ENCODE measurements at regions not wholly inside any gene's neighbourhood (a gene's known extent, or its start where the extent isn't known, plus 50 kb on each side); places are given as distances from the start of the nearest gene placed in this dataset.

DNA sequence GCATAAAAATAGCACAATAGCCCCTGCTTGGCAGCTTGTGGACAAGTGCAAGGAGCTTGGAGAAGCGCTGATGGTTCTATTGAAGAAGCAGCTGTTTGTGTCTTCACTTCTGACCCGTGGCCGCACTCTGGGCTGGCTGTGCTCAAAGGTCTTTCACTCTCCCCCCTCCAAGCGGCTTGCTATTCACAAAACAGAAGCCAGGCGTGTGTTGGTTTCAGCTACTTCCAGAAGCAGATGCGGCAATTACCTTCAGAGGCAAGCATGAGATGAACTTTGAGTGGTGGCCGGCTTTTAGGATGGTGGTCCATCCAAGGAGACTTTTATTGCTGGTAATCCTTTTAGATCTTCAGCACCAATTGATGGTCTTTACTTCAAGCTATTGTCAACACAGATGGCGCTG lies 188.5 kb upstream of the ARGLU1 start:
- H3K9me2 ChIP-seq (ENCODE audit: insufficient read depth): no peaks in the 10 kb centered on the region
- ChIA-PET CTCF (no interaction called here), POLR2A (ENCODE audit: unreplicated experiment) (no interaction called here)
- H3K36me3 ChIP-seq (ENCODE audit: low read depth): no peaks in the 10 kb centered on the region
- H3F3A ChIP-seq (ENCODE audit: insufficient read depth, low read depth): no peaks in the 10 kb centered on the region
- no peak overlapping the region for H2AFZ ChIP-seq
- DNase-seq: no peak
- H3K27me3 ChIP-seq (ENCODE audit: insufficient read depth, low read depth): no peaks in the 10 kb centered on the region
- no peak overlapping the region for H3K4me3 ChIP-seq
- no peak overlapping the region for H3K4me2 ChIP-seq
- BruUV-seq (replicated peaks): no TSS peak
- H3K27ac ChIP-seq: no peak overlapping the region
- intact Hi-C loops (cut with micrococcal nuclease; ENCODE audit: unreplicated experiment): no loop called here
- TF ChIP-seq EZH2 (IDR thresholded peaks at IDR 0.05; ENCODE audit: low read depth): no peak
- TF ChIP-seq, protein P1, sequence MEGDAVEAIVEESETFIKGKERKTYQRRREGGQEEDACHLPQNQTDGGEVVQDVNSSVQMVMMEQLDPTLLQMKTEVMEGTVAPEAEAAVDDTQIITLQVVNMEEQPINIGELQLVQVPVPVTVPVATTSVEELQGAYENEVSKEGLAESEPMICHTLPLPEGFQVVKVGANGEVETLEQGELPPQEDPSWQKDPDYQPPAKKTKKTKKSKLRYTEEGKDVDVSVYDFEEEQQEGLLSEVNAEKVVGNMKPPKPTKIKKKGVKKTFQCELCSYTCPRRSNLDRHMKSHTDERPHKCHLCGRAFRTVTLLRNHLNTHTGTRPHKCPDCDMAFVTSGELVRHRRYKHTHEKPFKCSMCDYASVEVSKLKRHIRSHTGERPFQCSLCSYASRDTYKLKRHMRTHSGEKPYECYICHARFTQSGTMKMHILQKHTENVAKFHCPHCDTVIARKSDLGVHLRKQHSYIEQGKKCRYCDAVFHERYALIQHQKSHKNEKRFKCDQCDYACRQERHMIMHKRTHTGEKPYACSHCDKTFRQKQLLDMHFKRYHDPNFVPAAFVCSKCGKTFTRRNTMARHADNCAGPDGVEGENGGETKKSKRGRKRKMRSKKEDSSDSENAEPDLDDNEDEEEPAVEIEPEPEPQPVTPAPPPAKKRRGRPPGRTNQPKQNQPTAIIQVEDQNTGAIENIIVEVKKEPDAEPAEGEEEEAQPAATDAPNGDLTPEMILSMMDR (conservative IDR thresholded peaks at IDR 0.05): no peak
- no peaks in the 10 kb centered on the region for H3K4me1 ChIP-seq (replicated peaks; ENCODE audit: insufficient read depth)
- H3K9me3 ChIP-seq (ENCODE audit: insufficient read depth, low read depth): no peaks in the 10 kb centered on the region
- no peaks in the 10 kb centered on the region for H4K20me1 ChIP-seq (ENCODE audit: insufficient read depth)
- H3K79me2 ChIP-seq (ENCODE audit: low read depth): no peaks in the 10 kb centered on the region

GRCh38 chr13:106755542-106755941 lies 187.6 kb upstream of the ARGLU1 start:
- no peaks in the 10 kb centered on the region for H3K36me3 ChIP-seq (ENCODE audit: low read depth)
- H3K9me2 ChIP-seq (ENCODE audit: insufficient read depth): no peaks in the 10 kb centered on the region
- H3K27me3 ChIP-seq (ENCODE audit: insufficient read depth, low read depth): no peaks in the 10 kb centered on the region
- TF ChIP-seq, protein P1 (conservative IDR thresholded peaks at IDR 0.05): no peak
- no peak for TF ChIP-seq EZH2 (IDR thresholded peaks at IDR 0.05; ENCODE audit: low read depth)
- H3K4me3 ChIP-seq: no peak overlapping the region
- no peak overlapping the region for H3K27ac ChIP-seq
- no TSS peak for BruUV-seq (replicated peaks)
- no peaks in the 10 kb centered on the region for H3F3A ChIP-seq (ENCODE audit: insufficient read depth, low read depth)
- no peaks in the 10 kb centered on the region for H3K9me3 ChIP-seq (ENCODE audit: insufficient read depth, low read depth)
- H3K4me1 ChIP-seq (replicated peaks; ENCODE audit: insufficient read depth): no peaks in the 10 kb centered on the region
- no peak overlapping the region for H2AFZ ChIP-seq
- intact Hi-C loops (cut with micrococcal nuclease; ENCODE audit: unreplicated experiment): no loop called here
- no peaks in the 10 kb centered on the region for H3K79me2 ChIP-seq (ENCODE audit: low read depth)
- no peaks in the 10 kb centered on the region for H4K20me1 ChIP-seq (ENCODE audit: insufficient read depth)
- POLR2A ChIA-PET (ENCODE audit: unreplicated experiment): no interaction called here
- no peak overlapping the region for H3K4me2 ChIP-seq
- DNase-seq: no peak
- CTCF ChIA-PET: no interaction called here

DNA sequence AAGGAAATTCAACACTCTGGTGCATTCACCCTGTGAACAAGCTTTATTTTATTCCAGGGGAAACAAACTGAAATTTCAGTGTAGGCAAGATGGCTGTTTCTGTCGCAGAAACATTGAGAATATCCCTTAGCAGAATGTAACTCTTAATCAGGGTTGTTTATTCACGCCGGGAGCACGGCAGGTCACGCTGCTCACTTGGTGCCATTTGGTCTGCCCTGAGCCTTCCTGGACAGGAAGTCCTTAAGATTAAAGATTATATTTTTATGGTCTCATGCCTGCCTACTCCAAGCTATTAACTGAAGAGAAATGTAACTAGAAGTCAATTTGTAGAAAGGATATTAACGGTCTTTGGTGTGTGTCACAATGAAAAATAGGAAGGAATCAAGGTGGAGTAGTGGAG lies 185.3 kb upstream of the ARGLU1 start:
- Histone ChIP-seq H3K9me2 (ENCODE audit: insufficient read depth) (no peaks in the 10 kb centered on the region), H2AFZ (no peak overlapping the region)
- intact Hi-C loops (cut with micrococcal nuclease; ENCODE audit: unreplicated experiment): no loop called here

More for the DNA sequence above, 185.3 kb upstream of the ARGLU1 start:
- Histone ChIP-seq H3K4me1 (replicated peaks; ENCODE audit: insufficient read depth) (no peaks in the 10 kb centered on the region), H3F3A (ENCODE audit: insufficient read depth, low read depth) (no peaks in the 10 kb centered on the region), H3K79me2 (ENCODE audit: low read depth) (no peaks in the 10 kb centered on the region), H3K27me3 (ENCODE audit: insufficient read depth, low read depth) (no peaks in the 10 kb centered on the region), H4K20me1 (ENCODE audit: insufficient read depth) (no peaks in the 10 kb centered on the region), H3K36me3 (ENCODE audit: low read depth) (no peaks in the 10 kb centered on the region), H3K4me3 (no peak overlapping the region), H3K9me3 (ENCODE audit: insufficient read depth, low read depth) (no peaks in the 10 kb centered on the region), H3K4me2 (no peak overlapping the region), H3K27ac (no peak overlapping the region)
- ChIA-PET POLR2A (ENCODE audit: unreplicated experiment) (no interaction called here), CTCF (no interaction called here)
- BruUV-seq (replicated peaks): no TSS peak
- TF ChIP-seq, protein P1 (conservative IDR thresholded peaks at IDR 0.05): no peak
- no peak for TF ChIP-seq EZH2 (IDR thresholded peaks at IDR 0.05; ENCODE audit: low read depth)
- DNase-seq: no peak
